ENCODE measurements at regions not wholly inside any gene's neighbourhood (a gene's known extent, or its start where the extent isn't known, plus 50 kb on each side); places are given as distances from the start of the nearest gene placed in this dataset.

DNA sequence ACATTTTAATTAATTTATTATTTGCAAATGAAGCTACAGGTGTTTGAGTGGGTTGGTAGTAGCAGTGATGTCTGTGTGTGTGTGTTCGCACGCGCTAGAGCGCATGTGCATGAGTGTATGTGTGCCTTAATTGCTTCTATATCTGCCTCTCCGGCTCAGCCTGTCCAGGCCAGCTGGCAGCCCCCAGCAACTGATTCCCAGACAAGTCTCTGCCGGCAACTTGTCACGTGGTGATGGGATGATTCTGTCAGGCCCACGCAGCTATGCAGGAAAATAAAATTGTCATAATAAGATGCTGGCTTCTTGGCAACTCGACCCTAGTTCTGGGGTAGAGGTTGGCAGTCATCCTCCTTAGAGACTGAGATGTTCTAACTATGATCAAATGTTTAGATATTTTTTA is 712.8 kb upstream of the SOX9 start:
- Mint-ChIP-seq H3K27ac (no peak overlapping the region), H3K27me3 (ENCODE audit: low read depth) (no peaks in the 10 kb centered on the region), H3K9me3 (peaks cover 1% of the 10 kb centered on the region), H3K36me3 (ENCODE audit: low read depth) (no peaks in the 10 kb centered on the region), H3K4me1 (ENCODE audit: low read depth) (no peaks in the 10 kb centered on the region), H3K4me3 (no peak overlapping the region)
- intact Hi-C loops (cut with micrococcal nuclease), result no loop called here
- CTCF ChIA-PET, result no interaction called here
- no peak for DNase-seq

DNA sequence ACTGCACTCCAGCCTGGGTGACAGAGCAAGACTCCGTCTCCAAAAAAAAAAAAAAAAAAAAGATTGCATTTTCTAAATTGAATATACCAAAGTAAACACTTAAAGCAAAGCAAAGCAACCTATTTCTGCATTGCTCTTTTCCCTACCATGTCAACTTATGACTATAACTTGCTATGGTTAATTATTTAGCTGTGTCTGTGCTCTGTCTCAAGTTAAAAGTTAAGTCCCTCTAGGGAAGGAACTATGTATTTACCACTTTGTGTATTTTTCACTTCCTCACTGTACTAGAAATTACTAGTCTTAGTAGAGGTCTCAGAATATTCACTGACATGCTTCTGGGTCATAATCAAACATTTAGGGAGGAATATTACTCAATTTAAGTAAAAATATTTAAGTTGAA is 711.7 kb upstream of the SOX9 start:
- Mint-ChIP-seq H3K36me3 (ENCODE audit: low read depth) (no peaks in the 10 kb centered on the region), H3K27ac (no peak overlapping the region), H3K9me3 (peaks cover 1% of the 10 kb centered on the region), H3K4me3 (no peak overlapping the region), H3K27me3 (ENCODE audit: low read depth) (no peaks in the 10 kb centered on the region), H3K4me1 (ENCODE audit: low read depth) (no peaks in the 10 kb centered on the region)
- CTCF ChIA-PET, result no interaction called here
- intact Hi-C loops (cut with micrococcal nuclease), result no loop called here
- no peak for DNase-seq

- Mint-ChIP-seq H3K4me3 (no peak overlapping the region), H3K4me1 (ENCODE audit: low read depth) (no peaks in the 10 kb centered on the region), H3K27me3 (ENCODE audit: low read depth) (no peaks in the 10 kb centered on the region), H3K9me3 (peaks cover 3% of the 10 kb centered on the region), H3K27ac (no peak overlapping the region), H3K36me3 (ENCODE audit: low read depth) (no peaks in the 10 kb centered on the region)
- CTCF ChIA-PET, result no interaction called here
- intact Hi-C loops (cut with micrococcal nuclease), result no loop called here
- DNase-seq, result no peak
Measured at GRCh38 chr17:71409712-71410111, 711.1 kb upstream of the SOX9 start.

GRCh38 chr17:71412803-71413202 is 708.0 kb upstream of the SOX9 start:
- no peaks in the 10 kb centered on the region for H3K27me3 Mint-ChIP-seq (ENCODE audit: low read depth)

GRCh38 chr17:71413935-71414334 is 706.9 kb upstream of the SOX9 start:
- H3K9me3 Mint-ChIP-seq, result peaks cover 3% of the 10 kb centered on the region
- intact Hi-C loops (cut with micrococcal nuclease), result no loop called here
- DNase-seq, result no peak
- CTCF ChIA-PET, result no interaction called here
- no peak overlapping the region for H3K27ac Mint-ChIP-seq
- no peaks in the 10 kb centered on the region for H3K4me1 Mint-ChIP-seq (ENCODE audit: low read depth)
- no peaks in the 10 kb centered on the region for H3K36me3 Mint-ChIP-seq (ENCODE audit: low read depth)
- no peak overlapping the region for H3K4me3 Mint-ChIP-seq
- H3K27me3 Mint-ChIP-seq (ENCODE audit: low read depth), result no peaks in the 10 kb centered on the region

More at GRCh38 chr17:71412803-71413202, 708.0 kb upstream of the SOX9 start:
- no peak for DNase-seq
- no peaks in the 10 kb centered on the region for H3K4me1 Mint-ChIP-seq (ENCODE audit: low read depth)
- intact Hi-C loops (cut with micrococcal nuclease), result no loop called here
- CTCF ChIA-PET, result no interaction called here
- H3K9me3 Mint-ChIP-seq, result peaks cover 3% of the 10 kb centered on the region
- H3K27ac Mint-ChIP-seq, result no peak overlapping the region
- H3K4me3 Mint-ChIP-seq, result no peak overlapping the region
- H3K36me3 Mint-ChIP-seq (ENCODE audit: low read depth), result no peaks in the 10 kb centered on the region

GRCh38 chr17:71417142-71417541 is 703.7 kb upstream of the SOX9 start:
- intact Hi-C loops (cut with micrococcal nuclease), result no loop called here
- H3K36me3 Mint-ChIP-seq (ENCODE audit: low read depth), result no peaks in the 10 kb centered on the region
- CTCF ChIA-PET, result no interaction called here
- H3K9me3 Mint-ChIP-seq, result peaks cover 4% of the 10 kb centered on the region
- H3K27me3 Mint-ChIP-seq (ENCODE audit: low read depth), result no peaks in the 10 kb centered on the region
- H3K4me3 Mint-ChIP-seq, result no peak overlapping the region
- DNase-seq, result no peak
- no peaks in the 10 kb centered on the region for H3K4me1 Mint-ChIP-seq (ENCODE audit: low read depth)
- no peak overlapping the region for H3K27ac Mint-ChIP-seq

DNA sequence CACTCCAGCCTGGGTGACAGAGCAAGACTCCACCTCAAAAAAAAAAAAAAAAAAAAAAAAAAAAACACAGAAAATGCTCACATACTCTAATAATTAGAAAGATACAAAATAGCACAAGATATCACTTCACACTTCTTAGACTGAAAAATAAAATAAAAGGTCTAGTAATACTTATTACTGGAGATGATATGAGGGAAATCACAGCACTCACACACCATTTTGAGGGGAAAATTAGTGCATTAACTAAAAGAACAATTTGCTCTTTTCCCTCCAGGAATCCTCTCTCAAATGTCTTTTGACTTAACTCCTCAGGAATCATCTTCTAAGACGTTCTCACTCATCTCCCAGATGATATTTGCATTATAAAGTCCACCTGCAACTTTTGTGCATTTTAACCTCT is 697.9 kb upstream of the SOX9 start:
- H3K9me3 Mint-ChIP-seq, result peaks cover 5% of the 10 kb centered on the region
- H3K27me3 Mint-ChIP-seq (ENCODE audit: low read depth), result no peaks in the 10 kb centered on the region
- H3K27ac Mint-ChIP-seq, result no peak overlapping the region
- intact Hi-C loops (cut with micrococcal nuclease), result no loop called here
- no peak for DNase-seq
- CTCF ChIA-PET, result no interaction called here
- no peak overlapping the region for H3K4me3 Mint-ChIP-seq
- no peaks in the 10 kb centered on the region for H3K4me1 Mint-ChIP-seq (ENCODE audit: low read depth)
- no peaks in the 10 kb centered on the region for H3K36me3 Mint-ChIP-seq (ENCODE audit: low read depth)

DNA sequence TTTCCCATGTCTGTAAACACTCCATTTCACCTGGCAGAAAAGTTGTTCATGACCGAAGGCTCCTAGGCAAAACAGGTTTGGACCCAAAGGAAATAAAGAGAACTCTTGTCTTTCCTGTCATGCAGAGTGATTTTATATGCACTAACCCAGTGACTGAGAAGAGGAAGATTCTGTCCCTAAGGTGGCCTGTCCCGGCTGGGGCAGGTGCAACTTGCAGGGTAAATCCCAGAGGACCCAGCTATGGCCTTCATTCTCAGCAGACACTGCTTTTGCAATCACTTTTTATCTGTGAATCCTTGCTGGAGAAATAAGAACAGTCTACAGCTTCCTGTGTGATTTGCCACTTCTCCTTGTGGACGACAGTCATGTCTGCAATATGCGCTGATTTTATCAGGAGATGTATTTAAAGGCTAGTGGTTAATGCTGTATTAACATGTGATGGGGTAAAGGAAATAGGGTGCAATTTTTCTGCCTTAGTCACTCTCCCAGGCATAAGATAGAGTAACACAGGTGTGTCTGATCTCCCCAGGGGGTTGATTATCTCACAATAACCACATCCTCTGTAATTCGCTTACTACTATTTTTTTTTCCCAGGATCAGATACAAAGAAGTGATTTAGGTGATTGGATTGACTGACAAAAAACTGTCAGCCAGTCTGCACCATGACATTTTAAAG is 696.8 kb upstream of the SOX9 start:
- H3K4me1 Mint-ChIP-seq (ENCODE audit: low read depth), result no peaks in the 10 kb centered on the region
- CTCF ChIA-PET, result no interaction called here
- DNase-seq, result no peak
- H3K27ac Mint-ChIP-seq, result no peak overlapping the region
- no peaks in the 10 kb centered on the region for H3K27me3 Mint-ChIP-seq (ENCODE audit: low read depth)
- H3K4me3 Mint-ChIP-seq, result no peak overlapping the region
- intact Hi-C loops (cut with micrococcal nuclease), result no loop called here
- no peaks in the 10 kb centered on the region for H3K36me3 Mint-ChIP-seq (ENCODE audit: low read depth)
- H3K9me3 Mint-ChIP-seq, result peaks cover 13% of the 10 kb centered on the region

GRCh38 chr17:71427801-71428200 is 693.0 kb upstream of the SOX9 start:
- H3K27me3 Mint-ChIP-seq (ENCODE audit: low read depth), result no peaks in the 10 kb centered on the region
- H3K4me1 Mint-ChIP-seq (ENCODE audit: low read depth), result no peaks in the 10 kb centered on the region
- peaks cover 15% of the 10 kb centered on the region for H3K9me3 Mint-ChIP-seq
- H3K27ac Mint-ChIP-seq, result no peak overlapping the region
- no peak overlapping the region for H3K4me3 Mint-ChIP-seq
- intact Hi-C loops (cut with micrococcal nuclease), result no loop called here
- no peak for DNase-seq
- H3K36me3 Mint-ChIP-seq (ENCODE audit: low read depth), result no peaks in the 10 kb centered on the region
- CTCF ChIA-PET, result no interaction called here

DNA sequence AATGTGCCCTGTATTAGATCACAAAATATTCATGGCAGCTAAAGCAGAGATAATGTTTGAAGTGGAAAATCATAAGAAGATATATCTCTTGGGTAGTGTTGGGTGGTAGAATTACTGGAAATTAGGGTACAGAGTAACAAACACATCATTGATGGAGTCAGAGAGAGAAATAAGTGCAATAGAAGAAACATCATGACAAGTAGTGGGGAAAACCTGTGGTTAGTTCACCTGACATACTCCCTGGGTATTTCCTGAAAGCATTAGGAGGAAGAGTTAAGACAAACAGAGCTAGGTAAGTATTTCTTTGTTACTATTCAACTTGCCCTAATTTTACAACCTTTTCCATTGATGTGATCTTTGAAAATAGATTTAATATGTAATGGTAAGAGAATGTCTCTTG is 691.9 kb upstream of the SOX9 start:
- intact Hi-C loops (cut with micrococcal nuclease), result no loop called here
- Mint-ChIP-seq H3K36me3 (ENCODE audit: low read depth) (no peaks in the 10 kb centered on the region), H3K4me1 (ENCODE audit: low read depth) (no peaks in the 10 kb centered on the region), H3K4me3 (no peak overlapping the region), H3K27ac (no peak overlapping the region), H3K9me3 (peaks cover 15% of the 10 kb centered on the region), H3K27me3 (ENCODE audit: low read depth) (no peaks in the 10 kb centered on the region)
- DNase-seq, result no peak
- CTCF ChIA-PET, result no interaction called here

DNA sequence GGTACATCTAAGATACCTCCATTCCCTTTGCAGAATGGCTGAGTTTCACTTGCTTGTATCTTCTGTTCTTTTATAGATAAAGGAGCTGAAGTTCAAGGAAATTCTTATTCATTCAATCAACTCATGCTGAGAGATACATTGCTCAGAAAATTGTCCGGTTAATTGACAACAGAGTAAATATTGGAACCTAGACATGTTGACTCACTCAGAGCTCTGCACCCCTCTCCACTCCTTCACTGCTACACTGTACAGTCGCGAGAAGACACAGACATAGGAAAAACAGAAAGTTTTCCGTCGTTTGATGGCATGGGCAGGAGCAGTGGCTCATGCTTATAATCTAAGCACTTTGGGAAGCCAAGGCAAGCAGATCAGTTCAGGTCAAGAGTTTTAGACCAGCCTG is 690.5 kb upstream of the SOX9 start:
- peaks cover 12% of the 10 kb centered on the region for H3K9me3 Mint-ChIP-seq
- no peaks in the 10 kb centered on the region for H3K27me3 Mint-ChIP-seq (ENCODE audit: low read depth)
- no peaks in the 10 kb centered on the region for H3K36me3 Mint-ChIP-seq (ENCODE audit: low read depth)
- H3K4me1 Mint-ChIP-seq (ENCODE audit: low read depth), result no peaks in the 10 kb centered on the region
- no peak overlapping the region for H3K4me3 Mint-ChIP-seq
- no peak for DNase-seq
- H3K27ac Mint-ChIP-seq, result no peak overlapping the region
- CTCF ChIA-PET, result no interaction called here
- intact Hi-C loops (cut with micrococcal nuclease), result no loop called here

GRCh38 chr17:71431146-71431545 is 689.7 kb upstream of the SOX9 start:
- Mint-ChIP-seq H3K4me3 (no peak overlapping the region), H3K36me3 (ENCODE audit: low read depth) (no peaks in the 10 kb centered on the region), H3K27me3 (ENCODE audit: low read depth) (no peaks in the 10 kb centered on the region), H3K4me1 (ENCODE audit: low read depth) (no peaks in the 10 kb centered on the region), H3K9me3 (peaks cover 11% of the 10 kb centered on the region), H3K27ac (no peak overlapping the region)
- CTCF ChIA-PET, result no interaction called here
- intact Hi-C loops (cut with micrococcal nuclease), result no loop called here
- no peak for DNase-seq

- no peaks in the 10 kb centered on the region for H3K36me3 Mint-ChIP-seq (ENCODE audit: low read depth)
- CTCF ChIA-PET, result no interaction called here
- H3K9me3 Mint-ChIP-seq, result peaks cover 11% of the 10 kb centered on the region
- intact Hi-C loops (cut with micrococcal nuclease), result no loop called here
- no peak overlapping the region for H3K4me3 Mint-ChIP-seq
- H3K27ac Mint-ChIP-seq, result no peak overlapping the region
- DNase-seq, result no peak
- H3K27me3 Mint-ChIP-seq (ENCODE audit: low read depth), result no peaks in the 10 kb centered on the region
- no peaks in the 10 kb centered on the region for H3K4me1 Mint-ChIP-seq (ENCODE audit: low read depth)
Measured at GRCh38 chr17:71432378-71433315, 688.2 kb upstream of the SOX9 start.

All from activated naive CD4-positive, alpha-beta T cell treated with anti-CD3 and anti-CD28 coated beads for 36 hours (primary cell).